ENCODE measurements at regions not wholly inside any gene's neighbourhood (a gene's known extent, or its start where the extent isn't known, plus 50 kb on each side); places are given as distances from the start of the nearest gene placed in this dataset.

DNA sequence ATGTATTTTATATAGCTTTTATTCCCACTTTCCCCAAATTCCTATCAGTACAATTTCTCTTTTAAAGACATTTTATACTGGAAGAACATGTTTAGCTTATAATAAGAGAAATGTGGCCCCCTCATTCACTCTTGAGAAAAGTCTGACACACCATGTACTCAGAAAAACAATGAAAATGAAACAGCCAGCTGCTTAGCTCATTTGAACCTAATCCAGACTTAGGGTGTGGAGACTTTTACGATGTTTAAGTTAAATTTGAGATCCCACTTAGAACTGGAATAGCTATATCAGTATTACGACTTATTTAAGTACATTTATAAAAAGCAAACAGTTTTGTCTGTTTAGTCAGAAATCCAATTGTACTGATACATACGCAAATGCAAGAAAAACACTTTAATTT, 252.3 kb upstream of the ARRDC4 start:
- no peak for DNase-seq

DNA sequence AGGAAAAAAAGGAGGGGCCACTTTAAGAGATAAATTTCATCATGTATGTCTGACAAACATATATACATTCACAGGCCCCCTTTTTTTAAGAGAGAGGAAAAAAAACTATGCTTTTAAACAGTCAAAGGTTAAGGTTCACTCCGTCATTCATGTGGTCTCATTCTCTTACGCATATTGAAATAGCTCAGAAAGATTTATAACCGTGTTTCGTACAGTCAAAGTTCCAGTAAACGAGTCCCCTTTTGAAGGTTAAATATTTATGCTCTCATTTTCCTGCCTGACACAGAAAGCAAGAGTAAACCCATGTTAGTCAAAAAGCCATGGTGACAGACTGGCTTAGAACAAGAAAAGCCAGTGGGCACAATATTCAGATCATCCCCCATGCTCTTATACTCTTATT, 248.0 kb upstream of the ARRDC4 start:
- no peak for DNase-seq

DNA sequence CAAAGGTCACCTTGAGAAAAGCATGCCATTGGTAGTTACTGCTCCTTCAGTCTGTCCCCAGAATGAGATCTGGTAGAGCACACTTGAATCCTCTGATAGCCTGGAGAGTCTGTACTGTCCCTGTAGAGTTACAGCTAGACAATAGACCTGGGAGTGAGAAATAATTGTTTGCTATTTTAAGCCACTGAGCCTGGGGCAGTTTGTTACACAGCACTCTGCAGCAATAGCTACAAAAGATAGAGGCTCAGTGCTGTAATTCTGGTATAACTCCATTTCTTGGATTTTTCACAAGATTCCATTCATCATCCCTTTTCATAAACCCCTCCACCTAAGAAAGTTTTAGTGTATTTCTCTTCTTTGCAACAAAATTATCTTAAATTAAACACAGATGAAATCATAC, 242.7 kb upstream of the ARRDC4 start:
- no peak for DNase-seq

DNA sequence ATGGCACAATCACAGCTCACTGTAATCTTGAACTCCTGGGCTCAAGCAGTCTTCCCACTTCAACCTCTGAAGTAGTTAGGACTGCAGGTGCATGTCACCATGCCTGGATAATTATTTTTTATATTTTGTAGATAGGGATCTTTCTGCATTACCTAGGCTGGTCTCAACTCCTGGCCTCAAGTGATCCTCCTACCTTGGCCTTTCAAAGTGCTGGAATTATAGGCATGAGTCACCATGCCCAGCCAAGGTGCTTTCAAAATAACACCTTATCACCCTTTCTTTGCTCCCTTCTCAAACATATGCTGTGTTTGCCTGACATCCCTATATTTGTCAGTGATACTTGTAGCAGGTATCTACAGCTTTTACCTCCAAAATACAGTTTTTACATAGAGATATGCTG, 242.0 kb upstream of the ARRDC4 start:
- no peak for DNase-seq

DNA sequence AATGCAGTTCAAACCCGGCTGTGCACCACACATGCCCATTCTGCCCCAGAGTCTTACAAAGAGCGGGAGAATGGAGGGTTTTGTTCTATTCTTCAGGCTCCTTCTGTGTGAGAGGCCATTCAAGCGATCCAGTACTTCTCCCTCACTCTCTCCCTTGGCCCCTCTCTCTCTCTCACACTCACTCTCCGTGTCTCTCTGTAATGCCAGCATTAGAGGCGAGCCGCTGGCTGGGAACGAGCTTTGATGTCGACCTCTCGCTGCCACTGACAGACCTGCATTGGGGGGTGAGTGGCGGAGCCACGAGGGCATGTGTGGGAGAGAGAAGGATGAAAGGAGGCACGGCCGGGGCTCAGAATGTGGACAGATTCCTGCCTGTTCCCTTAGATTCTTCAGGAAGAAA, 231.7 kb upstream of the ARRDC4 start:
- DNase-seq = peak; percentile 54

DNA sequence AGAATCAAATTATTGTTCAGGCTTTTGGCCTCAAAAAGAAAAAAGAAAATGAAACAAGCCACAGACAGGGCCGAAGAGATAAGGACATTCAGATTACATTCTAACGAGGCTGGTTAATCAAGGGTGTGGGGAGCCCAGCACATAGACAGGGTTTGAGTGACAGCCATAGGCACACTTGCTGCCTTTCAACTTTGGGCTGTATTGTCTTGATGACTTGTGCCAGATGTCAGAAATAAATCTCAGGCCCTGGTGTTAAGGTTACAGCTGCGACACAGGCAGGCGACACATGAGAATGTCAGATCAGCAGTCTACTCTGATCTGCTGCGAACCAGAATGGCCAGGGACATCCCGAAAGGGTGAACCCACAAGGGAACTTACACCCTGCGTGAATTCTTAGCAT, 231.2 kb upstream of the ARRDC4 start:
- no peak for DNase-seq

DNA sequence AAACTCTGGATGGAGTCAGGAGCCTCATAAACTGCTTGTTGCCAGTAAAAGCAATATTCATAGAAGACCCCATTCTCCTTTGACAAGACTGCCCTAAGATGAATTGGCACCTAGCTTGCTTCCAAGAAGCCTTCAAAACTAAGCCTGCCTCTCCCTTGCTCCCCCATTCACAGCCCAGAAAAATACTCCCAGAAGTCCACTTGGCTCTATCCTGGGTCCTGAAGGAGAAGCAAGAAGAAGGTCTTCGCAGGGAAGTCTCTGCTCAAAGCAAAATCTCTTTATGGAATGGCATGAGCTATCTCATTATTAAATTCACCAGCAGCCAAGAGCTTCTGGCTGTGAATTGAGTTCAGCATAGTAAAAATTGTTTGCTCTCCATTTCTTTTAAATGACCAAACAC, 230.2 kb upstream of the ARRDC4 start:
- no peak for DNase-seq

DNA sequence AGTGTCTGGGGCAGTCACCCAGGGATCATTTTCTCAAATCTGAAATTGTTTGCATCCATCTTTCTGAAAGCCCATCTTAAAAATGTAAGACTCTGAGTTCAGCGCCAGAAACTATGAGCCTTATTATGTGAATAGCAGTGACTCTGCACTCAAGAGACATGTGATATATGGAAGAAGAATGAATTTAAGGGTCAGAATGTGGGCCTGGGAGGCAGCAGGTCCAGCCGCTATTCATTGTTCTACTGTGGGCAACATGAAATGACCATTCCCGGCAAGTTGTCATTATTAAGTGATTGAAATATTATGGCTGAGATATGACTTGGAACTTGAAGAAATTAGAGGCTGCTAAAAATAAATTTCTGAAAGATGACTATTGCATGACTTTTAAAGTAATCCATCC, 228.6 kb upstream of the ARRDC4 start:
- DNase-seq = no peak

DNA sequence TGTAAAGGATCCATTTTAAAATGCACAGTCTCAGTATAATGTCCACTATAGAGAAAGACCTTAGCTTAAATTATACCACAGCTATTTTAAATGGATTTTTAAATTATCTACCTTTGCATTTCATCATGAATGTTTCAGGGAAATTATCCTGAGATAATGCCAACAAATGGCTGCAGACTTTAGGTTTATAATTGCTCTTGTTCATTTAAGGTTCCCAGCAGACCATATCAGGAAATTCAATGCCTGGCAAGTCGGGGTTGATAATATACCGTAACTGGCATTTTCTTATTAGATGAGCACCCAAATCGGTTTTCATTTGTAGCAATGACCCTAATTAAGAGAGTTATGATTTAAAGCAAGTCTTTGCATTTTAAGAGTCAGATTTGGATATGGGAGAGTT, 227.1 kb upstream of the ARRDC4 start:
- DNase-seq = no peak

DNA sequence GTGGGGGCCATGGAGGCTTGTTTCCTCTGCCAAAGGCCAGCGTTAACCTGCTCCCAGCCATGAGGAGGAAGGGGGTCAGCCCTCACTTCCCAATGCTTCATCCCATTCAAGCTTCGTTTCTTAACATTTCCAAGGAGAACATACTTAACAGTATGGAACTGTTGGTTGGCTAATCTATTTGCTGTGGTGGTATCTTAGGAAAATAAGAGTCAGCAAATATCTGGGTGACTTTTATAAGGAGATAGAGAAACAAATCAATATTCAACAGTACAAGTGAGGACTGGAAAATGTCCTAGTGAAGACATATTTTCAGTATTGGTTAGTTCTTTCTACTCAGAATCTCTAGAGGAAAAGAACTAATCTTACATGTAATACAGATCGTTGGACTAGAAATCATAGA, 223.8 kb upstream of the ARRDC4 start:
- no peak for DNase-seq

DNA sequence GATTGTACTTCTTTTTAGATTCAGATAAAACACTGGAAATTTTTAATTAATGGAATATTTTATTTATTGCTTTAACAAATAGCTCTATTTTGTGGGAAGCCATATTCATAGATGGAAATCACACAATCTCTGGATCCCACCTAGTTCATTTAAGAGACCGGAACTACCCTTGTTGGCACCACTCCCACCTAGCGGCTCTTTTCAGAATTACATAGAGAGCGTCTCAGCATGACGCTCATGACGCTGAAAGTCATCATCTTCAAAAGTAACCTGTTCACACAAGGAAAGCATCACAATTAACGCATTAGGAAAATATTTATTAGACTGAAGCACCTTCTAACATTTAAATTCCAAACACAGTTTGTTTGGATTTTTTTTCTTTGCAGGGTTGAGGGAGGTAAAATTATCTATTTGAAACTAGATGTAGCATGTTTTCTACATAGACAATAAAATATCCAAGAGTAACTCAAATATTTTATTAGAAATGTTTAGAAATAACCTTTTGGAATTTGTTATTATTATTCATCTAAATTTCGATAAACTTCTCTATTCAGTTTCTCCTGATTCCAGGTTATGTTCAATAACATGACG, 214.9 kb upstream of the ARRDC4 start:
- DNase-seq = no peak

DNA sequence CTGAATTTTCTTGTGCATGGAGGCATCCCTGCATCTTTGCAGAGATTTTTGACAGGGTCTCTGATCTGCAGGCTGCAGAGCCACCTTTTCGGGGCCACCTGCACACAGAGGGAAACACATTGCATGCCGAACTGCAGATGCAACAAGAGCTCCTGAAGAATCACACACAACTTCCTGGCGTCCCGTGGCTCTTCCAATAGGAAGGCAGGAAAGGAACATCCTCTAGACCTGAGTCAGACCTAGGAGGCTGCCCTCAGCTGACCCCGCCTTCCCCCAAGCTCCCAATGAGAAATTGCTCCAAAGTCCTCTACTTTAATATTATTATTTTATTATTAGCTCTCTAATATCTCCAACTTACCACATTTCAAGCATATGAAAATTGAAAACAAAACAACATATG, 213.2 kb upstream of the ARRDC4 start:
- no peak for DNase-seq

DNA sequence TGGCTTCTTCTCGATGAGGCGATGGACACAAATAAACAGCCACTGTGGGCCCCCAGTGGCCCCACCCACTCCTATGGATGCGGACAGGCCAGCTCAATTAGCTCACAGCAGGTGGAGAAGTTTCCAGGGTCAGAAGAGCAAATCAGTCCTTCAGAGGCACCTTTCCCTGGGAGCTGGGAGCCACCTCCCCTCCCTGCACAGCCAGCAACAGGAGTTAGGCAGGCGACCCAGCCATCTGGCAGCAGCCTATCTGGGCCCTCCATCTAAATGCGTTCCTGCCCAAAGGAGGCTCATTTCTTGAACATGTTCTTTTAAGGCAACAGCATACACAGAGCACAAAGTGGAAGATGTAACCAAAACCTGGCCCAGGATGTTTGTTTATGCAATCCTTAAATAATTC, 211.9 kb upstream of the ARRDC4 start:
- DNase-seq = no peak

DNA sequence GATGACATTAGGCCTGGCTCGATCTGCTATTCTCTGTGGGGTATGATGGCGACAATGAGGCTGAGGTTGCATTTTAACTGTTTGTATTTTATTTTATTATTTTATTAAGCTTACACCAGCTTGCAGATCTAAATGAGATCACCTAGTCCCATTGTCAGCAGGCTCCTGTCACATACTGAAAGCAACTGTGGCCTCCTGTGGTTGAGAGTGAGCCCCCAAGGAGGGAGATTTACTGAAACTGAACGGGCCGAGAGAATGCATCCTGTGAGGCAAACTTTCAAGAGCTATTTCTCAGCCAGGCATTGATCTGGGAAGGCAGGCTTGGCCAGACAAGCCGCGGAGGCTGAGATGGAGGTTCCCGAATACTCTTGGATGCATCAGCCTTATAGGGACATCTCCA, 210.4 kb upstream of the ARRDC4 start:
- no peak for DNase-seq

DNA sequence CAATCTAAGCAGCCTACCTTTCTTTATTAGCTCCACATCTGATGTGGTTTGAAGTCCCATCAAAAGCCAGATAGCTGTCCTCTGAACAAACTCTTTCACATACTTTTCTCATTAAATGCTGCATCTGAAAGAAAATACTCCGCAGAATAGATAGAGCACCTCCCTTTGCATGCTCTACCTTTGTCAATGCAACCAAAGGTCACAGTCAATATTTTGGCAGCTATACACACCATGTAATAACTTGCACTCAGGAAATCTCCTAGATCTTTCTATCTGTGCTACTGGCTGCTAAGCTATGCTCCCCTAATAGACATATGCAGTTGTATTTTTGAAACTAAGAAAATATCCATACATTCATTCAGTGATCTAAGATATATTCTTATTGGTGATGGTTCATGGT, 204.8 kb upstream of the ARRDC4 start:
- DNase-seq = no peak

DNA sequence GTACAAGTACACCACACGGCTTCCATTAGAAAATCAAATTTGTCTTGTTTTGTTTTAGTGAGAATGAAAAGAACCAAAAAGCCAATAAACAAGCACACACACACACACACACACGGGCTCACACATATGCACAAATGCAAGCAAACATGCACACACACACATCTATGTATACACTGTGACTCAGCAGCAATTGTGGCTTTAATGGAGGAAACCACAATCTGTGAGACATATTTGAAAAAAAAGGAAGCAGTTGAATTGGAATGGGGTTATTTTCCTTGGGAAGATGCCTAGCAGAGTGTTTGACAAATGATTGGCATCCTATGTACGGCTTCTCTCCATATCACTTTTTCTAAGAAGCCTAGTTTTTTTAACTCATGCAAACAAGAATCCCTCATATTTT, 201.1 kb upstream of the ARRDC4 start:
- no peak for DNase-seq

DNA sequence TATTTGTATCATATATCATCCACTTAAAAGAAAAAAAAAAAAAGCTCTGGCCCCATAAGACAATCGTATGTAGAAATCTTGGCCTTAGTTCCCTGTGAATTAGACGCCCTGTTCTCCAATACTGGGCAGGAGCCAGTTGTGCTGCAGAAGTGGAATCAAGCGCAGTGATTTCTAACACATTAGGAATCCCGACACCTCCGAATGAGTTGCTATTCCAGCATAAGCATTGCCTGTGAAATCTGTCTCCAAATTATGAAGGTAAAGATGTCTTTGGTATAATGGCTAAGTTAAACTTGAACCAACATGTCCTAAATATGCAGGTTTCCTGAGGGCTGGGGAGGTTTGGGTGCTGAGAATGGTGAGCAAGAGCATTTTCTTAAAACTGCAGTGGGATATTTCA, 199.4 kb upstream of the ARRDC4 start:
- no peak for DNase-seq

DNA sequence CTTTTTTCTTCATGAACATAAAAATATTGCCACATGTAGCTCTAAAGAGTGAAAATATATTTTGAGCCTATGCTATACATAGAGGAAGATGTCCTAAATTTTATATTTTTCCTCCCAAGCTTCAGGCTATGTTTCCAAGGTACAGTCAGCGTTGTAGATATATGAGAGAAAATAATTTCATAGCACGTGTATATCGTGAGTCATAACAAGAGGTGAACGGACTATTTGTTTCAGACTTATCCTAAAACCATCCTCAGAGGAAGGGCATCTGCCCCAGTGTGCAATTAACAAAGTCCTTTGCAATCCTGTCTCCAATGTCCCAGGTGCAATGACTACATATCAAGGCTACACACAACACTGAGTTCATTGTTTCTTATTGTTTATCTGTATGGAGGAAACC, 177.3 kb upstream of the ARRDC4 start:
- no peak for DNase-seq

DNA sequence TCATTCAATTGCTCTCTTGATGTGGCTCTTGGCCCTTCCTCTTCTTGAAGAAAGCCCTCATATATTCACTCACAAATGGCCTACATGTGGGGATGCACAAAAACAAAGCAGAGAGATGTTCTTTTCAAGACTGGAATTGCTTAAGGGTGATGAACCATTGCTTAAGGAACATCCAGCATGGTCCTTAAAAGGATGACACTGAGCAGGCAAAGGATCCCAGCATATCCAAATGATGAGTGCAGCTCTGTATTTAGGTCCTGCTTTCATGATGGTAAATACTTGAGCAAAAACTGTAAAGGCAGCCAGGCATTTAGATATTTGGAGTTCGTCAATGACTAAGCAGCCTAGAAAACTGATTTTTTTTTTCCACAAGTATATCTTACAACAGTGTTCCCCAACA, 173.8 kb upstream of the ARRDC4 start:
- no peak for DNase-seq

DNA sequence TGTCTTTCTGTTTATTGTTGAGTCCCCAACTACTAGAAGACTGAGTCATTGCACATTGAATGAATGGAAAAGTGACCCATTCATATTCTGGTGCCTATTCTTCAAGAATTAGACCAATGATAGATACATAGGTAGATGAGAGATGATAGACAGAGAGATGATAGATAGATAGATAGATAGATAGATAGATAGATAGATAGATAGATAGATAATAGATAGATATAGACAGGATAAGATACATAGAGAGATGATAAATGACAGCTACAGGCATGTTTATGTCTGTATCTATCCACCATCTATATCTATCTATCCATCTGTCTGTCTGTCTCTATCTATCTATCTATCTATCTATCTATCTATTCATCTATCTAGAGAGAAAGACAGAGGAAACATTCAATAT, 170.3 kb upstream of the ARRDC4 start:
- DNase-seq = no peak

DNA sequence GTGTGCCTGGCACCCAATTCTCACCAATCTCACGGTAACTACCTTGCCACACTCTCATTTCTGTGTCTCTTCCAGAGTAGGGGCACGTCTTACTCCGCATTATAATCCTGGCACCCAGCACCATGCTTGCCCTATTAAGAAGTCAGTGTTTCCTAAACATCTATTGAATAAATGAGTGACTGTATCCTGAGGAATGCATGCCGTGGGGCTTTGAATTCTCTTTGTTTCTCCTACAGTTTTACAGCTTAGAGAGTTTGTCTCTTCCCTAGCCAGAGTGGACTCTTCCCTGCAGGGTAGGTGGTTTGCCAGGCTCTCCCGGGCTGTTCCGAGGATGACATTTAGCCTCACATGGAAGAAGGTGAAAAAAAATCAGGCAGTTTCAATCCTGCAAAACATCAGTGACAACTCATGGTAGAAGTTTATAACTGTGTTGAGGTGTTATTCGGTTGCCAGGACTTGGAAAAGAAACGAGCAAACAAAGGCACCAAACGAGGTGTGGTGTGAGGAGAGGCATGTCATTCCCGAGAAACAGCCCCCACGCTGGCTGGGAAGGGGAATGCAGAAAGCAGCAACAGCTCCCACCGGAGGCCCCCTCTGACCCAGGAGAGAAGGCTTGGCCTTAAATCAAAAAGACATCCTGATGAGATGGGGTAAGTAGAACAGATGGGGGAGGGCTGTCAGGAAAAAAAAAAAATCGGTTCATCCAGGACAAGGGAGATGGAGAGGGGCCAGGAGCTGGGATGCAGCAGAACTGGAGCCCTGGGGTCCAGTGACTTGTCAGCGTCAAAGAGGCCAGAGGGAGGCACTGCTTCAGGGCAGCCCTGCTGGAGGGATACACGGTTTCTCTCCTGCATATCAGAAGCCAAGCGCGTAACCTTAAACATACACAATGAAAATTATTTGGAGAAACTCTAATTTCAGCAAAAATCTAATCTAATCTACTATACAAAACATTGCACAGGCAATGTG, 168.4 kb upstream of the ARRDC4 start:
- DNase-seq = no peak

DNA sequence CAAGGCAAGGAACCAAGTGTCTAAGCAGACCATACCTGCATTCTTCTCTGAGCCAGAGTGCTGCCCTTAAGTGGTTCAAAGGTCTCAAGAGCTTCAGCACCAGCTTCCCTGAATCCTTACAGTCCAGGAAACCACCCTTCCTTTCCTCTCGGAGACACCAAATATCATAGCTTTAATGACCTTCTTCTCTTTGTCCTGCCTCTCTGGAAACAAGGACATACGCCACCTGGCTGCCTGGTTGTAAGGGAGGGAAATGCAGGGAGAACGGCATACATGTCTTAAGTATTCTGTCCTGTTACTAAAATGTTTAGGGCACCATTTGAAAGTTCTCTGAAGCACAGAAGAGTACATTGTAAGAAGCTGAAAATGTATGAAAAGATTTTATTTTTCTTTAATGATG, 155.6 kb upstream of the ARRDC4 start:
- DNase-seq = no peak

DNA sequence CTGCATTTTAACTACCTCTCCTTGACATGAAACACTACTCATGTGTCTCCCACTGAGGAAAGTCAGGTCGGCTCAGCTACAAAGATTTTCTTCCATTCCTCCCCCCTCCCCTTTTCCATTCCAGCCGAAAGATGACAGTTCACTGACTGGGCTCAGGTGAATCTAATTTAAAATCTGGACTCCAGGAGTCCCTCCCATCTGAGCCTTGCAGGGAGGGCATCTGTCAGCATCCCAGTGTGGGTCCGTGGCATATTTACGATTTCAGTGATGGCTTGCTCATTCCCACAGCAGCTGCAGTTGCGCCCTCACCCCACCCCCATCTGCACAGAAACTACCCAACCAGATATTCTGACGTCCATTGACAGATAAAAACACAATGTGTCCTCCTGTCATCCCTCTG, 153.7 kb upstream of the ARRDC4 start:
- DNase-seq = no peak

DNA sequence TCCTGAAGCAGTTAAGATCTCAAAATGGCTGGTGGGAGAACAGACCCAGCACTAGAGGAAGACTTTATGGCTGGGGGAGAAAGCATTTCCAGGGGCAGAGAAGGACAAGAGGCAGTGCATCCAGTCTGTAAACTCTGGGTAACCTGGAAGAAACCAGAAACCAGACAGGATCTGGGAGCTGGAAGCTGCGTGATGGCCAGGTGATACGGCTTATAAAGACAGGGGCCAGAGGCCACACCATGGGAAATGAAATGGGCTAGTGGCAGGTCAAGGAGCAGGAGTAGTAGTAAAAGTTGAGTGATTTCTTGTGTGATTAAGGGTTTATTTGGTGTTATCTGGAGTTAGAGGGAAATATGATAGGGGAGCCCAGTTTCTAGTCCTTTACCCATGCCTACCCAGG, 144.7 kb upstream of the ARRDC4 start:
- no peak for DNase-seq
